Endothelial cell of umbilical vein (primary cell): ENCODE measurements at regions not wholly inside any gene's neighbourhood (a gene's known extent, or its start where the extent isn't known, plus 50 kb on each side); places are given as distances from the start of the nearest gene placed in this dataset.

Experiments used
- BruUV-seq: library from RNA; stranded (reverse); fragments of 400-500 nt; replicated peaks from 2 replicates; lab custom pipeline; 2021; lab: Mats Ljungman, UMichigan
- CTCF ChIA-PET: fragments of 300-600, 350-600 bp; sonication (Branson Sonifier 250); formaldehyde crosslinking; loops from one replicate; lab custom pipeline; 2021; ENCODE audit warnings: antibody characterized with exemption, inconsistent platforms; lab: Charles Lee
- POLR2A ChIA-PET: fragments of 300-600, 350-600 bp; sonication (Branson Sonifier 250); formaldehyde crosslinking; loops from one replicate; lab custom pipeline; 2021; ENCODE audit warnings: antibody characterized with exemption, inconsistent platforms; lab: Charles Lee
- DNase-seq: peaks from one replicate; pipeline ENCODE4 v3.0.0-alpha.2; 2011; ENCODE audit warnings: low read depth, low spot score
- FAIRE-seq: peaks from 2 replicates; lab custom pipeline; 2011; peaks lifted over from hg19 to GRCh38; lab: Jason Lieb, UNC
- H2AFZ ChIP-seq: 2 replicates; pipeline ENCODE4 v1.6.0; 2012; ENCODE audit warnings: low read depth, low read length, control low read depth, inconsistent platforms
- H3K27ac ChIP-seq: 2 replicates; pipeline ENCODE4 v1.5.1; 2011; ENCODE audit warnings: low read depth, mild to moderate bottlenecking, control low read depth, low read length, moderate library complexity; ENCODE audit not compliant: insufficient read depth
- H3K27me3 ChIP-seq, 2 experiments: 2 replicates each; pipeline versions ENCODE4 v1.6.0 to v1.6.1; 2011; ENCODE audit warnings: low read length in 2 of 2, mixed read lengths in 1 of 2; ENCODE audit not compliant: control insufficient read depth in 2 of 2, insufficient read depth in 2 of 2
- H3K36me3 ChIP-seq, 2 experiments: 2 replicates in 1 of 2; 3 replicates in 1 of 2; pipeline ENCODE4 v1.5.1; 2011; ENCODE audit warnings: low read length in 2 of 2, mild to moderate bottlenecking in 1 of 2, moderate library complexity in 1 of 2; ENCODE audit not compliant: control insufficient read depth in 2 of 2, insufficient read depth in 2 of 2; ENCODE audit errors: extremely low read depth in 1 of 2
- H3K4me1 ChIP-seq: 3 replicates; pipeline ENCODE4 v1.5.1; 2011; ENCODE audit warnings: mild to moderate bottlenecking, low read length; ENCODE audit not compliant: control insufficient read depth, insufficient read depth; ENCODE audit errors: extremely low read depth
- H3K4me2 ChIP-seq: 2 replicates; pipeline ENCODE4 v1.6.1; 2011; ENCODE audit warnings: low read length, control low read depth, mixed read lengths; ENCODE audit not compliant: insufficient read depth
- H3K4me3 ChIP-seq, 3 experiments: fragments of 200-600 bp in 1 of 3; sonication (generic), shearing (Covaris generic) in 1 of 3; replicated peaks in 1 of 3; 2 replicates each; pipeline ENCODE4 v1.5.1; 2011 to 2016; ENCODE audit warnings: control low read depth in 3 of 3, low read length in 3 of 3, mild to moderate bottlenecking in 2 of 3, inconsistent platforms in 1 of 3, low read depth in 1 of 3, moderate library complexity in 1 of 3; ENCODE audit not compliant: insufficient read depth in 1 of 3
- H3K79me2 ChIP-seq: 2 replicates; pipeline ENCODE4 v1.6.0; 2012; ENCODE audit warnings: low read length, inconsistent platforms; ENCODE audit not compliant: control insufficient read depth, insufficient read depth
- H3K9ac ChIP-seq: replicated peaks from 2 replicates; pipeline ENCODE3; 2011; ENCODE audit warnings: low read length, control low read depth; ENCODE audit not compliant: insufficient read depth; ENCODE audit errors: extremely low read depth
- H3K9me1 ChIP-seq: replicated peaks from 3 replicates; pipeline ENCODE4 v1.6.0; 2011; ENCODE audit warnings: mild to moderate bottlenecking, low read length; ENCODE audit not compliant: control insufficient read depth, insufficient read depth; ENCODE audit errors: extremely low read depth
- H3K9me3 ChIP-seq: replicated peaks from 2 replicates; pipeline ENCODE4 v1.5.1; 2012; ENCODE audit warnings: low read length, inconsistent platforms; ENCODE audit not compliant: control insufficient read depth, insufficient read depth
- H4K20me1 ChIP-seq: replicated peaks from 2 replicates; pipeline ENCODE3; 2011; ENCODE audit warnings: mild to moderate bottlenecking, low read length; ENCODE audit not compliant: control insufficient read depth, insufficient read depth; ENCODE audit errors: extremely low read depth
- EZH2 ChIP-seq: IDR thresholded peaks from 2 replicates; pipeline ENCODE4 v1.6.1; 2012; ENCODE audit warnings: borderline replicate concordance, low read depth, mild to moderate bottlenecking, moderate library complexity, low read length, inconsistent platforms; ENCODE audit not compliant: severe bottlenecking
- FOS ChIP-seq: IDR thresholded peaks from 2 replicates; pipeline ENCODE4 v1.6.1; 2011; ENCODE audit warnings: mild to moderate bottlenecking, low read length, moderate library complexity, borderline replicate concordance; ENCODE audit not compliant: insufficient read depth
- GATA2 ChIP-seq: IDR thresholded peaks from 2 replicates; pipeline ENCODE4 v1.7.0; 2011; ENCODE audit warnings: low read depth, mild to moderate bottlenecking, moderate library complexity, mixed read lengths, low read length; ENCODE audit not compliant: insufficient read length, insufficient read depth
- JUN ChIP-seq: IDR thresholded peaks from 2 replicates; pipeline ENCODE4 v1.6.1; 2011; ENCODE audit warnings: borderline replicate concordance, low read depth; ENCODE audit not compliant: insufficient read length, insufficient read depth
- MYC ChIP-seq: IDR thresholded peaks from one replicate; pipeline ENCODE4 v1.6.1; 2011; ENCODE audit warnings: mild to moderate bottlenecking, low read depth, low read length
- POLR2A ChIP-seq: IDR thresholded peaks from 2 replicates; pipeline ENCODE4 v1.6.1; 2012; ENCODE audit warnings: low read depth, mild to moderate bottlenecking, control low read depth, low read length
- POLR2AphosphoS5 ChIP-seq: IDR thresholded peaks from 2 replicates; pipeline ENCODE4 v1.6.1; 2012; ENCODE audit warnings: low read depth, mild to moderate bottlenecking, control low read depth, low read length, moderate library complexity; ENCODE audit not compliant: insufficient read depth
- dilution Hi-C: fragments of 300-500 bp; cut with MboI; formaldehyde crosslinking; loops from one replicate; pipeline ENCODE4 v1.15.0; 2019; ENCODE audit warnings: low sequenced_read_pairs; ENCODE audit not compliant: extremely low pct_ligation_motif_present
- intact Hi-C: fragments of 100-400 bp; cut with micrococcal nuclease; formaldehyde crosslinking; loops from one replicate; pipeline ENCODE4 v1.10.0; 2022
- TF ChIP-seq, protein P1 (sequence below), 2 donors: IDR thresholded peaks; 1 replicate in 1 of 2; 2 replicates in 1 of 2; pipeline ENCODE4 v1.5.1; 2011; ENCODE audit warnings: low read length in 2 of 2, mild to moderate bottlenecking in 2 of 2, moderate library complexity in 2 of 2, control low read depth in 1 of 2, inconsistent platforms in 1 of 2, low read depth in 1 of 2; ENCODE audit not compliant: insufficient read depth in 1 of 2; ENCODE audit errors: extremely low read depth in 1 of 2
- TF ChIP-seq, protein P2 (sequence below): IDR thresholded peaks from 2 replicates; pipeline ENCODE4 v1.6.1; 2011; ENCODE audit not compliant: insufficient read depth, insufficient read length

DNA sequence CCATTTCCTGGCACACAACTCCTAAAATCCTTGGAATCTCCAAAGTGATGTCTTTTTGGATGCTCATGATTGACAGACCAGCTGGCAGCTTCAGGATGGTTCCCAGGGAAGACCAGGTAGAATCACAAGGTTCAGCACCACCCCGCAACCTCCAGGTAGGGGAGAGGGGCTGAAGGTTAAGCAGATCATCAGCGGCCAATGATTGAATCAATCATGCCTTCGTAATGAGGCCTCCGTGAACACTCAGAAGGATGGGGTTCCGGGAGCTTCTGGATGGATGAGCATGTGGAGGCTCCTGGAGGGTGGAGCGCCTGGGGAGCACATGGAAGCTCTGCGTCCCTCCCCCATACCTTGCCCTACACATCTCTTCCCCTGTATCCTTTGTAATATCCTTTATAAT lies 185.9 kb downstream of the SEC14L1 start:
- no TSS peak for BruUV-seq
- Histone ChIP-seq H3K9me1 (no peaks in the 10 kb centered on the region), H3K27me3 (no peaks in the 10 kb centered on the region), H3K4me2 (no peak overlapping the region), H3K79me2 (no peaks in the 10 kb centered on the region), H3K4me3 (no peak overlapping the region), H4K20me1 (no peaks in the 10 kb centered on the region), H3K9ac (no peak overlapping the region), H3K27ac (no peak overlapping the region), H3K36me3 (no peaks in the 10 kb centered on the region), H3K9me3 (no peaks in the 10 kb centered on the region), H3K4me1 (peaks cover 23% of the 10 kb centered on the region), H2AFZ (no peak overlapping the region)
- ChIA-PET POLR2A (no interaction called here), CTCF (interaction anchor here (1.3 kb wide), 1 partner anchor 104 kb away, joined by 6 read pairs; no protein-coding TSS in a partner anchor)
- intact Hi-C loops, result no loop called here
- no peak for DNase-seq
- TF ChIP-seq EZH2, result no peak
- TF ChIP-seq, protein P1, sequence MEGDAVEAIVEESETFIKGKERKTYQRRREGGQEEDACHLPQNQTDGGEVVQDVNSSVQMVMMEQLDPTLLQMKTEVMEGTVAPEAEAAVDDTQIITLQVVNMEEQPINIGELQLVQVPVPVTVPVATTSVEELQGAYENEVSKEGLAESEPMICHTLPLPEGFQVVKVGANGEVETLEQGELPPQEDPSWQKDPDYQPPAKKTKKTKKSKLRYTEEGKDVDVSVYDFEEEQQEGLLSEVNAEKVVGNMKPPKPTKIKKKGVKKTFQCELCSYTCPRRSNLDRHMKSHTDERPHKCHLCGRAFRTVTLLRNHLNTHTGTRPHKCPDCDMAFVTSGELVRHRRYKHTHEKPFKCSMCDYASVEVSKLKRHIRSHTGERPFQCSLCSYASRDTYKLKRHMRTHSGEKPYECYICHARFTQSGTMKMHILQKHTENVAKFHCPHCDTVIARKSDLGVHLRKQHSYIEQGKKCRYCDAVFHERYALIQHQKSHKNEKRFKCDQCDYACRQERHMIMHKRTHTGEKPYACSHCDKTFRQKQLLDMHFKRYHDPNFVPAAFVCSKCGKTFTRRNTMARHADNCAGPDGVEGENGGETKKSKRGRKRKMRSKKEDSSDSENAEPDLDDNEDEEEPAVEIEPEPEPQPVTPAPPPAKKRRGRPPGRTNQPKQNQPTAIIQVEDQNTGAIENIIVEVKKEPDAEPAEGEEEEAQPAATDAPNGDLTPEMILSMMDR (IDR thresholded peaks at IDR 0.05; ENCODE audit: extremely low read depth in 1 of 2, insufficient read depth in 1 of 2, low read depth in 1 of 2, low read length in 2 of 2), result no peak
- TF ChIP-seq POLR2A, result no peak
- TF ChIP-seq, protein P2, sequence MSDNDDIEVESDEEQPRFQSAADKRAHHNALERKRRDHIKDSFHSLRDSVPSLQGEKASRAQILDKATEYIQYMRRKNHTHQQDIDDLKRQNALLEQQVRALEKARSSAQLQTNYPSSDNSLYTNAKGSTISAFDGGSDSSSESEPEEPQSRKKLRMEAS, result no peak
- no peak for TF ChIP-seq GATA2
- dilution Hi-C loops, result no loop called here
- FAIRE-seq, result no peak

DNA sequence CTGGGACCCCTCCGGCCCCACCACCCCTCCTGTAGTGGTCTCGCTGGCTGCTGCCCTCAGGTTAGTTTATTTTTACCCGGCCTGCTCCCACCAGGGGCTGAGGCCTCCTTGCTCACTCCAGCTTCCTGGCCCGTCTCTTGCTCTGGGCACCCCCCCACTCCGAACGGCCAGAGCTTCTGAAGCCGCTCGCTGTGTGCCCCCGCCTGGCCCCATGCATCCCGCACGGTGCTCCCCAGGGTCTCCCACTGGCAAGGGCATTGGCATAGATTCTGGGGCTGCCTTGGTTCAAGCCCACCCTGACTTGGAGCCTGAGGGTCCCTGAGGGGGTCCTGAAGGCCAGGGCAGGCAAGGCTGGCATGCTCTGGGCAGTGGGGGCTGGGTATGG lies 186.4 kb downstream of the SEC14L1 start:
- Histone ChIP-seq H3K27me3 (no peaks in the 10 kb centered on the region), H3K4me1 (peaks cover 22% of the 10 kb centered on the region), H3K4me3 (no peak overlapping the region), H3K9ac (no peak overlapping the region), H3K9me3 (no peaks in the 10 kb centered on the region), H2AFZ (no peak overlapping the region), H3K79me2 (no peaks in the 10 kb centered on the region), H3K9me1 (no peaks in the 10 kb centered on the region), H4K20me1 (no peaks in the 10 kb centered on the region), H3K4me2 (no peak overlapping the region), H3K36me3 (no peaks in the 10 kb centered on the region), H3K27ac (no peak overlapping the region)
- no TSS peak for BruUV-seq
- DNase-seq, result no peak
- POLR2A ChIA-PET, result no interaction called here
- dilution Hi-C loops (no loop called here), intact Hi-C loops (no loop called here)
- TF ChIP-seq GATA2 (no peak), JUN (no peak), POLR2AphosphoS5 (no peak), FOS (no peak), POLR2A (no peak), EZH2 (no peak), MYC (no peak)
- TF ChIP-seq, protein P1 (IDR thresholded peaks at IDR 0.05; ENCODE audit: extremely low read depth in 1 of 2, insufficient read depth in 1 of 2, low read depth in 1 of 2, low read length in 2 of 2), result no peak
- TF ChIP-seq, protein P2, result no peak
- CTCF ChIA-PET, result interaction anchor here (1.3 kb wide), 1 partner anchor 103 kb away, joined by 6 read pairs; no protein-coding TSS in a partner anchor
- no peak for FAIRE-seq
